ENCODE measurements at regions not wholly inside any gene's neighbourhood (a gene's known extent, or its start where the extent isn't known, plus 50 kb on each side); places are given as distances from the start of the nearest gene placed in this dataset.
"Not testable (repeated sequence)": the region's sequence is repeated elsewhere in the genome, so short reads cannot be mapped to it uniquely, and the experiment has no call there.

DNA sequence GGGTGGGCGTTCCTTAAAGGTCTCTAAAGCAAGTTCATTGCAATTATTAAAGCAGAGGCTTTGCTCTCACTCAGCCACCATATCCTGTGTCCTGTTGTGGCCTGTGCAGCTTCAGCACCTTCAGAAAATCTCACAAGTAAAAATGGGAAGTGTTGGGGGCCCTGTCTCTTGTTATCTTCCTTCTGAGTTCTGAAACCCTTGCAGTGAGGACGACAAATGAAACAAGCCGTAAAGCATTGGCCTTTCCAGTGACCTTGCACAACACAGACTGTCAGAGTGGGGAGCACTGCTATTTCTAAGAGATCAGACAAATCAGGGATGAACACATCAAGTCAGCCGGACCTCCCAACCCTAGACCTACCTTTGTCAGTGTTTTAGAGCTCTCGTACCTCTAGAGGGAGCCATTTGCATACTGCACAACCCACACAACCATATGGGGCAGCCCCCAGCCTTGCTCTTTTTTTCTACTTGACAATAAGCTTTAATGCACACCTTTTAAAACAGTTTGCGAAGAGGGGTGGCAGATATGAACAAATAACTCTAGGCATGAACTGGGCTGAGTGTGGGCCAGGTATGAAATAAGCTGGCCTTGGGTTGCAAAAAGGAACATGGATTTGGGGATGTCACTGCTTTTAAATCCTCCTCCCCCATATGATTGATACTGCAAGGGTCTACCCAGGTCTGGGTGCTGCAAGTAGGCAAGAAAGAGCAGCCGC is 89.8 kb downstream of the KATNIP start:
- peak; percentile 32 to 53 for DNase-seq

- DNase-seq, result no peak
These were observed 90.3 kb downstream of the KATNIP start for GRCh38 chr16:27640277-27640600.

- no peak for DNase-seq
These were observed 91.3 kb downstream of the KATNIP start for GRCh38 chr16:27641260-27641659.

GRCh38 chr16:27641734-27642415 is 91.9 kb downstream of the KATNIP start:
- not testable (repeated sequence) for DNase-seq

DNA sequence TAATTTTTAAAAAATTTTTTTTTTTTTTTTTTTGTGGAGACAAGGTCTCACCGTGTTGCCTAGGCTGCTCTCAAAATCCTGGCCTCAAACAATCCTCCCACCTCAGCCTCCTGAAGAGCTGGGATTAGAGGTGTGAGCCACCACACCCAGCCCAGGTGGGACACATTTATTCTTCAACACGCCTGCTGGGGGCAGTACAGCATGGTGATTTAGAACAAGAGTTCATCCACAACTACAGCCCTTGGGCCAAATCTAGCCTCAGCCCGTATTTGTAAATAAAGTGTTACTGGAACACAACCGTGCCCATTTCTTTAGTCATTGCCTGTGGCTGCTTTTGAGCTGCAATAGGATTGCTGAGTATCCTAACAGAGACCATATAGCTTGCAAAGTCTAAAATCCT is 92.8 kb downstream of the KATNIP start:
- DNase-seq, result no peak

DNA sequence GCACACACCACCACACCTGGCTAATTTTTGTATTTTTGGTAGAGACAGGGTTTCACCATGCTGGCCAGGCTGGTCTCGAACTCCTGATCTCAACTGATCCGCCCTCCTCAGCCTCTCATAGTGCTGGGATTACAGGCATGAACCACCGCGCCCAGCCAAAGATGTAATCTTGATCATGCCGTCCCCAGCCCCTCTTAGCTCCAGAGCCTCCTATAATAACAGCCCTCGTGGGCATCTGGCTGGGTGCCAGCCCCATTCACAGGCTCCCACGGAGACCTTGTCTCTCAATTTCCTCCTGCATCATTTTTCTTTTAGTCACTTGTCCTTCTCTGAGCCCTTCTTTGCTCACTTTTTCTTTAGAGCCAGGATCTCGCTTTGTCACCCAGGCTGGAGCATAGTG is 94.2 kb downstream of the KATNIP start:
- no peak for DNase-seq

- DNase-seq, result peak; percentile 27 to 68
These were observed 95.5 kb downstream of the KATNIP start for GRCh38 chr16:27645396-27645795.

DNA sequence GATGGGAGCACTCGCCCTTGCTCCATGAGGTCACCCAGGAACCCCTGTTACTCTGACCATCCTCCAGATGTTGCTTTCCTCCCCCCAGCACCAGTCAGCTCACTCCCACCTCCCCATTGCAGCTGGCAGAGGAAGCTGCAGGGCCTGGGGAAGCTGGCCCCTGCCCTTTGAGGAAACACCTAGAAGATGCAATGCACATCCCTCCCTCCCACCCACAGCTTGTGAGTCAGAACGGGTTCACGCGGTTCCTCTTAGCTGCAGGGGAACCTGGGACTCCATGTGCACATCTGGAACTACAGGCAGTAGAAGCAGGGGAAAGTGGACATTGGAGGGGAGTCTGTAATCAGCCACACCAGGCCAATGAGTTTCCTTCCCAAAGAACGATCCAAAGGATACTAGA is 96.9 kb downstream of the KATNIP start:
- DNase-seq, result peak; percentile 56 to 83

DNA sequence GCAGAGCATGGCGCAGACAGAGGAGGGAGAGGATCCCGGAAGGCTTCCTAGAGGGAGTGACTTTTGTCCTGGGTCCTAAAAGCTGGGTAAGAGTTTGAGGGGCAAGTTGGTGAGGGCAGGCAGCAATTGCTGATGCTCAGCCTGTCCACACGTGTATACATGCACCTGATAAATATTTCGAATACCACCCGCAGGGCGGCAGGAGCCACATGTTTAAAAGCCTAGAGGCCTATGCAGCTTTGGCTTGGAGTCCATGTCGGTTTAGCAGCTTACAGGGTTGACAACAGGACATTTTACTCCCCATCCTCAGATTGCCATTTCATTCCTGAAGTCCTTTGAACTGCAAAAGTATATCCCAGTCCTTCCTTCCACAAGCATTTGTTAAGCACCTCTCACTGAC is 99.1 kb downstream of the KATNIP start:
- DNase-seq, result no peak

- DNase-seq, result no peak
These were observed 100.2 kb downstream of the KATNIP start for GRCh38 chr16:27650073-27650701.

DNA sequence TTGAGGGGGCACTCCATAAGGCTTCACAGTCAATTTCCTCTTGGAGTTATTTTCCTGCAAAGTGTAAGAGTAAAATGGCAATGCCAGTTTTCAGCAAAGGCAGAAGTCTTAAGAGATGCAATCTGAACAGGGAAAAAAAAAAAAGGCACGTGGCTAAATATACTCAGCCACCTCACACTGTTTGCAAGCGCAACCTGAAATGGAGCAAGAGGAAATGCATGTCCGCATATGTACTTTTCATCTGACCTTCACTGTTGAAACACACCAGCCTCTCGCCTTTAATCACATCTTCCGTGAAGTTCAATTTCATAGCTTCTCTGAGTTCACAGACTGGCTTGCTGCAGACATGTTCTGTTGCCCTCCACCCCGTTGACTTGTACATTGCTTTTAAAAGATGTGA is 101.4 kb downstream of the KATNIP start:
- DNase-seq, result no peak

DNA sequence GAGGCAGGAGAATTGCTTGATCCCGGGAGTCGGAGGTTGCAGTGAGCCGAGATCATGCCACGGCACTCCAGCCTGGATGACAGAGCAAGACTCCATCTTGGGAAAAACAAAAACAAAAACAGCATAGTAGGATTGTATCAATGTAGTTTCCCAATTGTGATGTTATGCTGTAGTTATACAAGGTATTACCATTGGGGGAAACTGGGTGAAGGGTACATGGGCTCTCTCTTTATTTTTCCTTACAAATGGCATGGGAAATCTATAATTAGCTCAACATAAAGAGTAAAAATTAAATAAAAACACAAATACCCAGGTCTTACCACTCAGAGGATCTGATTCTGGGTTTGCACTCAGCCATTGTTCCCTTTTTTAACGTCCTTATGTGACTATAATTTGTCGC is 107.9 kb downstream of the KATNIP start:
- DNase-seq, result no peak

GRCh38 chr16:27660507-27660906 is 110.6 kb downstream of the KATNIP start:
- no peak for DNase-seq

DNA sequence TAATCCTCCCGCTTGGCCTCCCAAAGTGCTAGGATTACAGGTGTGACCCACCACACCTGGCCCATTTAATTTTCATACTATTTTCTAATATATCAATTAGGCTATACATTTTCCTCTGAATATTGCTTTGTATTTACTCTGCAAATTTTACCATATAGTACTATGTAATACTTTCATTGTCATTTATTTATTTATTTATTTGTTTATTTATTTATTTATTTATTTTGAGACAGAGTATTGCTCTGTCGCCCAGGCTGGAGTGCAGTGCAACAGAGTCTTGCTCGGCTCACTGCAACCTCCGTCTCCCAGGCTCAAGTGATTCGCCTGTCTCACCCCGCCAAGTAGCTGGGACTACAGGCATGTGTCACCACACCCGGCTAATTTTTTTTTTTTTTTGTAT is 113.3 kb downstream of the KATNIP start:
- not testable (repeated sequence) for DNase-seq

- DNase-seq, result no peak
These were observed 115.9 kb downstream of the KATNIP start for GRCh38 chr16:27665881-27666280.

DNA sequence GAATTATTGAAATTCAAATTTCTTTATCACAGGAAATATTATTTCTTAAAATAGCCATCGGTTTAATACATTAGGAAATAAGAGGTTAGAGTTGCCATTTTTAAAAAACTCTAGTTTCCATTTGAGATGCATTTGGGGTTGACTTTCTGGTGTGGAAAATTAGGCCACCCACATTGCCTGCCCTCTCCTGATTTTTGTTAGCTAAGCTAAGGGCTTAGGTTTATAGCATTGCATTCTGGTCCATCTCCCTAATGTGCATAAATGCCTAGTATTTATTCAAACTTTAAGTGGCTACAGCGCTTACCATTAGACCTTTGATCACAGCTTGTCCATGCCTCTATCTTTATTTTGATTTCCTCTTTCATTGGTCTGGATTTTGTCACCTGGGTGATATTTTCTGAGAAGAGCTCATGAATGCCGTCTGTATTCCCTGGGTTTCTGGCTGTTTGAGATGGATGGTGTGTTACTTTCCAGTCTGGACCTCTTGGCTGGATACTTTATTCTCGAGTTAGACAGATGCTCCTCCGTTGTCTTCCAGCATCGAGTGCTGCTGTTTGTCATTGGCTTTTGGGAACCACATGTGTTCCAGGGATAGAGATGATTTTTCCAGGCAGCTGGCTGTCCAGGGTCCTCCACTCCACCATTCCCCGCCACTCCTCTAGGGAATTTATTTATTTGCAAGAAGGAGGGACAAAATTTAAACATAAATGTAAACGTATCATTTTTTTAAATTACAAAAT is 120.3 kb downstream of the KATNIP start:
- no peak for DNase-seq

GRCh38 chr16:27671410-27671809 is 121.5 kb downstream of the KATNIP start:
- DNase-seq, result no peak

GRCh38 chr16:27676839-27677238 is 126.9 kb downstream of the KATNIP start:
- no peak for DNase-seq

- no peak for DNase-seq
These were observed 127.3 kb downstream of the KATNIP start for GRCh38 chr16:27677263-27677662.

DNA sequence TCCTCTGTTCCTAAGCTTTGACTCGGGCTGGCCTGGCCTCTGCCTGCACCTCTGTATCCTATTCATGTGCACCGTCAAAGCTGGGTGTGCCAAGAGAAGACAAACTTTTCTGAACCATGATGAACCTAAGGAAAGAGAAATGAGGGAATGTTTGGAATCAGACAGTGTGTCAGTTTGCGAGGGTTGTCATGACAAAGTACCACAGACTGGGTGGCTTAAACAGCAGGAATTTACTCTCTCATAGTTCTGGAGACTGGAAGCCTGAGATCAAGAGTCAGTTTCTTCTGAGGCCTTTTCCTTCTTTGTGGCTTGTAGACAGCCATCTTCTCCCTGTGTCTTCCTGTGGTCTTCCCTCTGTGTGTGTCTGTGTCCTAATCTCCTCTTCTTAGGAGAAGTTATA is 129.0 kb downstream of the KATNIP start:
- no peak for DNase-seq

GRCh38 chr16:27679899-27680298 is 130.0 kb downstream of the KATNIP start:
- no peak for DNase-seq

- DNase-seq, result no peak
These were observed 131.7 kb downstream of the KATNIP start for GRCh38 chr16:27681681-27682080.

DNA sequence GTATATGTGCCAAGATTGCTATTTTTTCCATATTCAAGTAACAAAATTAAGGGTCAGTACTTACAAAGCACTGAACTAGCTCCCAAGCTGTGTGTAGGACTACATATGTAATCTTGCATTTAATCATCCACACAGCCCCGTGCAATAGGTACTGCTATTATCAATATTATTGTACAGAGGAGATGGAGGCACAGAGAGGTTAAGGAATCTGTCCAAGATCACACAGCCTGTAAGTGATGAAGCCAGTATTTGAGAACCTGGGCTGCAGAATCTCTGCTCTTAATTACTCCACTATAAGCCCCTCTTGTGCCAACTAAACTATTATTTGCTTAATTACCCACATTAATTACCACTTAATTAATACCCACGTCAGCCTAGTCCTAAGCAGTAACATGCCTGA is 134.1 kb downstream of the KATNIP start:
- no peak for DNase-seq

DNA sequence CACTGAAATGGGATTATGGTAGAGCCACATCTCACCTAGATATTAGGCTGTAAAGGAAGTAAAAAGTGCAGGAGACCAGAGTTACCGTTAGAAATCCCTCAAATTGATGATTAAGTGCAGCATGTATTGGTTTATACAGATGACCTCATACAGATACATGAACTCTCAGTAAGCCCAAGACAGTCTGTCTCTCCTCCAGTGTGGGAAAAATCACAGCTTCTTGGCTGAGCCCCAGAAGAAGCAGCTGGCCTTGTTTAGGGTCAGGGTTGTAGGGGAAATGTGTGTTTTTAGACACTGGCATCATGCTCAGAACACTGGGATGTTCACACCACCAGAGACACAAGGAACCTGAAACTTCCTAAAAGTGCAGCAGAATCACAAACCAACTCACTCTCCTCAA is 135.9 kb downstream of the KATNIP start:
- no peak for DNase-seq

All from inflammatory macrophage treated with lipopolysaccharide for 1 hour (primary cell).